ENCODE measurements at regions not wholly inside any gene's neighbourhood (a gene's known extent, or its start where the extent isn't known, plus 50 kb on each side); places are given as distances from the start of the nearest gene placed in this dataset.

GRCh38 chr18:78459668-78460067, 520.0 kb upstream of the SALL3 start:
- Histone ChIP-seq H4K20me1 (ENCODE audit: control insufficient read depth, extremely low read depth, insufficient read depth, low read length) (no peaks in the 10 kb centered on the region), H3K79me2 (ENCODE audit: control insufficient read depth, insufficient read depth, low read length) (no peaks in the 10 kb centered on the region), H3K36me3 (ENCODE audit: control insufficient read depth, insufficient read depth, low read length) (no peaks in the 10 kb centered on the region), H3K4me3 (replicated peaks in 1 of 4; ENCODE audit: control extremely low read depth in 1 of 4, insufficient read depth in 1 of 4, low read depth in 3 of 4, low read length in 4 of 4) (no peak overlapping the region), H3K4me2 (ENCODE audit: extremely low read depth, insufficient read depth, low read length) (no peak overlapping the region), H3K27me3 (ENCODE audit: control insufficient read depth, insufficient read depth, low read length) (no peaks in the 10 kb centered on the region), H3K4me1 (ENCODE audit: control insufficient read depth, extremely low read depth, insufficient read depth, low read length) (no peaks in the 10 kb centered on the region), H2AFZ (ENCODE audit: low read length) (no peak overlapping the region), H3K27ac (ENCODE audit: insufficient read depth, low read length) (no peak overlapping the region), H3K9me3 (ENCODE audit: control insufficient read depth, insufficient read depth, low read depth, low read length) (no peaks in the 10 kb centered on the region), H3K9ac (ENCODE audit: insufficient read depth, low read length) (no peak overlapping the region)
- no peak for TF ChIP-seq CTCF (conservative IDR thresholded peaks at IDR 0.05 in 1 of 2, IDR thresholded peaks at IDR 0.05 in 1 of 2; ENCODE audit: low read depth in 1 of 2, low read length in 2 of 2)
- no peak for TF ChIP-seq EZH2 (IDR thresholded peaks at IDR 0.05; ENCODE audit: low read length, missing control alignments)
- no peak for DNase-seq (ENCODE audit: low read depth in 2 of 2)

- Histone ChIP-seq H2AFZ (ENCODE audit: low read length) (no peak overlapping the region), H3K4me1 (ENCODE audit: control insufficient read depth, extremely low read depth, insufficient read depth, low read length) (no peaks in the 10 kb centered on the region), H3K4me3 (replicated peaks in 1 of 4; ENCODE audit: control extremely low read depth in 1 of 4, insufficient read depth in 1 of 4, low read depth in 3 of 4, low read length in 4 of 4) (no peak overlapping the region), H4K20me1 (ENCODE audit: control insufficient read depth, extremely low read depth, insufficient read depth, low read length) (no peaks in the 10 kb centered on the region), H3K36me3 (ENCODE audit: control insufficient read depth, insufficient read depth, low read length) (no peaks in the 10 kb centered on the region), H3K9me3 (ENCODE audit: control insufficient read depth, insufficient read depth, low read depth, low read length) (no peaks in the 10 kb centered on the region), H3K27me3 (ENCODE audit: control insufficient read depth, insufficient read depth, low read length) (no peaks in the 10 kb centered on the region), H3K9ac (ENCODE audit: insufficient read depth, low read length) (no peak overlapping the region), H3K4me2 (ENCODE audit: extremely low read depth, insufficient read depth, low read length) (no peak overlapping the region), H3K27ac (ENCODE audit: insufficient read depth, low read length) (no peak overlapping the region), H3K79me2 (ENCODE audit: control insufficient read depth, insufficient read depth, low read length) (no peaks in the 10 kb centered on the region)
- TF ChIP-seq EZH2 (IDR thresholded peaks at IDR 0.05; ENCODE audit: low read length, missing control alignments) (no peak), CTCF (conservative IDR thresholded peaks at IDR 0.05 in 1 of 2, IDR thresholded peaks at IDR 0.05 in 1 of 2; ENCODE audit: low read depth in 1 of 2, low read length in 2 of 2) (no peak)
- DNase-seq (ENCODE audit: low read depth in 2 of 2) = no peak
These were observed 519.1 kb upstream of the SALL3 start for GRCh38 chr18:78460558-78460957.

GRCh38 chr18:78473563-78473962, 506.1 kb upstream of the SALL3 start:
- Histone ChIP-seq H3K4me3 (replicated peaks in 1 of 4; ENCODE audit: control extremely low read depth in 1 of 4, insufficient read depth in 1 of 4, low read depth in 3 of 4, low read length in 4 of 4) (no peak overlapping the region), H2AFZ (ENCODE audit: low read length) (no peak overlapping the region), H3K27me3 (ENCODE audit: control insufficient read depth, insufficient read depth, low read length) (no peaks in the 10 kb centered on the region), H3K4me2 (ENCODE audit: extremely low read depth, insufficient read depth, low read length) (no peak overlapping the region), H3K9ac (ENCODE audit: insufficient read depth, low read length) (no peak overlapping the region), H3K79me2 (ENCODE audit: control insufficient read depth, insufficient read depth, low read length) (no peaks in the 10 kb centered on the region), H3K4me1 (ENCODE audit: control insufficient read depth, extremely low read depth, insufficient read depth, low read length) (no peaks in the 10 kb centered on the region), H3K27ac (ENCODE audit: insufficient read depth, low read length) (no peak overlapping the region), H3K36me3 (ENCODE audit: control insufficient read depth, insufficient read depth, low read length) (no peaks in the 10 kb centered on the region), H4K20me1 (ENCODE audit: control insufficient read depth, extremely low read depth, insufficient read depth, low read length) (no peaks in the 10 kb centered on the region), H3K9me3 (ENCODE audit: control insufficient read depth, insufficient read depth, low read depth, low read length) (no peaks in the 10 kb centered on the region)
- no peak for DNase-seq (ENCODE audit: low read depth in 2 of 2)
- no peak for TF ChIP-seq EZH2 (IDR thresholded peaks at IDR 0.05; ENCODE audit: low read length, missing control alignments)
- TF ChIP-seq CTCF (conservative IDR thresholded peaks at IDR 0.05 in 1 of 2, IDR thresholded peaks at IDR 0.05 in 1 of 2; ENCODE audit: low read depth in 1 of 2, low read length in 2 of 2) = no peak

Data from fibroblast of lung (primary cell).